Esophagus muscularis mucosa (tissue), 3 donors: ENCODE measurements at regions not wholly inside any gene's neighbourhood (a gene's known extent, or its start where the extent isn't known, plus 50 kb on each side); places are given as distances from the start of the nearest gene placed in this dataset.

ENCODE experiments used
- CTCF ChIP-seq, 3 experiments: fragments of 200-600 bp in 2 of 3; fragments of 450-650 bp in 1 of 3; sonication (generic) in 2 of 3; IDR thresholded peaks; one replicate each; pipeline ENCODE4 v1.5.1; 2017 to 2019; ENCODE audit warnings: antibody characterized with exemption in 3 of 3, mild to moderate bottlenecking in 2 of 3, moderate library complexity in 1 of 3
- POLR2A ChIP-seq: fragments of 450-650 bp; IDR thresholded peaks from one replicate; pipeline ENCODE4 v1.6.1; 2017; ENCODE audit warnings: antibody characterized with exemption, moderate library complexity, mild to moderate bottlenecking, low read depth
- POLR2AphosphoS5 ChIP-seq, 2 donors: sonication (generic); formaldehyde crosslinking; IDR thresholded peaks; one replicate each; pipeline ENCODE4 v1.6.1; 2017; ENCODE audit warnings: antibody characterized with exemption in 2 of 2

- TF ChIP-seq POLR2A: no peak
- no peak for TF ChIP-seq POLR2AphosphoS5 (IDR thresholded peaks at IDR 0.05)
- no peak for TF ChIP-seq CTCF (IDR thresholded peaks at IDR 0.05)
Measured at GRCh38 chr10:33746186-33746585, 411.7 kb upstream of the NRP1 start.
